ENCODE measurements at regions not wholly inside any gene's neighbourhood (a gene's known extent, or its start where the extent isn't known, plus 50 kb on each side); places are given as distances from the start of the nearest gene placed in this dataset.

DNA sequence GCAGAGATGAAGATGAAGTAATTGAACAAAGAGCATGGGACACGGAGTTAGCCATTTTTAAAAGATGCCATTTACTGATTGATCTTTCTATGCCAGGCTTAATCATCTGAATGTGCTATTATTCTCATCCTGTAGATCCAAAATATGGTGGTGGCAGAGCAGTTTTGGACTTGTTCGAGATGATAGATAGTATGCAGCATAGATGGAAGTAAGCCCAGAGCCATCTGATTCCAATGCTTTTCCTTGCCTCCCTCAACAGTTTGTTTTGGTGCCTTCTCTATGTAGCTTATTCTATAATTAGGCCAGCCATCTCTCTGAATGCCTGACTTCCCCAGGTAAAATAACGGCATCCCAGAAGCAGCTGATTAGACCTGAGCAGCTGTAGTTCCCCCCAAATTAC, 152.6 kb upstream of the CLNK start (continued):
- TF ChIP-seq, protein P1, sequence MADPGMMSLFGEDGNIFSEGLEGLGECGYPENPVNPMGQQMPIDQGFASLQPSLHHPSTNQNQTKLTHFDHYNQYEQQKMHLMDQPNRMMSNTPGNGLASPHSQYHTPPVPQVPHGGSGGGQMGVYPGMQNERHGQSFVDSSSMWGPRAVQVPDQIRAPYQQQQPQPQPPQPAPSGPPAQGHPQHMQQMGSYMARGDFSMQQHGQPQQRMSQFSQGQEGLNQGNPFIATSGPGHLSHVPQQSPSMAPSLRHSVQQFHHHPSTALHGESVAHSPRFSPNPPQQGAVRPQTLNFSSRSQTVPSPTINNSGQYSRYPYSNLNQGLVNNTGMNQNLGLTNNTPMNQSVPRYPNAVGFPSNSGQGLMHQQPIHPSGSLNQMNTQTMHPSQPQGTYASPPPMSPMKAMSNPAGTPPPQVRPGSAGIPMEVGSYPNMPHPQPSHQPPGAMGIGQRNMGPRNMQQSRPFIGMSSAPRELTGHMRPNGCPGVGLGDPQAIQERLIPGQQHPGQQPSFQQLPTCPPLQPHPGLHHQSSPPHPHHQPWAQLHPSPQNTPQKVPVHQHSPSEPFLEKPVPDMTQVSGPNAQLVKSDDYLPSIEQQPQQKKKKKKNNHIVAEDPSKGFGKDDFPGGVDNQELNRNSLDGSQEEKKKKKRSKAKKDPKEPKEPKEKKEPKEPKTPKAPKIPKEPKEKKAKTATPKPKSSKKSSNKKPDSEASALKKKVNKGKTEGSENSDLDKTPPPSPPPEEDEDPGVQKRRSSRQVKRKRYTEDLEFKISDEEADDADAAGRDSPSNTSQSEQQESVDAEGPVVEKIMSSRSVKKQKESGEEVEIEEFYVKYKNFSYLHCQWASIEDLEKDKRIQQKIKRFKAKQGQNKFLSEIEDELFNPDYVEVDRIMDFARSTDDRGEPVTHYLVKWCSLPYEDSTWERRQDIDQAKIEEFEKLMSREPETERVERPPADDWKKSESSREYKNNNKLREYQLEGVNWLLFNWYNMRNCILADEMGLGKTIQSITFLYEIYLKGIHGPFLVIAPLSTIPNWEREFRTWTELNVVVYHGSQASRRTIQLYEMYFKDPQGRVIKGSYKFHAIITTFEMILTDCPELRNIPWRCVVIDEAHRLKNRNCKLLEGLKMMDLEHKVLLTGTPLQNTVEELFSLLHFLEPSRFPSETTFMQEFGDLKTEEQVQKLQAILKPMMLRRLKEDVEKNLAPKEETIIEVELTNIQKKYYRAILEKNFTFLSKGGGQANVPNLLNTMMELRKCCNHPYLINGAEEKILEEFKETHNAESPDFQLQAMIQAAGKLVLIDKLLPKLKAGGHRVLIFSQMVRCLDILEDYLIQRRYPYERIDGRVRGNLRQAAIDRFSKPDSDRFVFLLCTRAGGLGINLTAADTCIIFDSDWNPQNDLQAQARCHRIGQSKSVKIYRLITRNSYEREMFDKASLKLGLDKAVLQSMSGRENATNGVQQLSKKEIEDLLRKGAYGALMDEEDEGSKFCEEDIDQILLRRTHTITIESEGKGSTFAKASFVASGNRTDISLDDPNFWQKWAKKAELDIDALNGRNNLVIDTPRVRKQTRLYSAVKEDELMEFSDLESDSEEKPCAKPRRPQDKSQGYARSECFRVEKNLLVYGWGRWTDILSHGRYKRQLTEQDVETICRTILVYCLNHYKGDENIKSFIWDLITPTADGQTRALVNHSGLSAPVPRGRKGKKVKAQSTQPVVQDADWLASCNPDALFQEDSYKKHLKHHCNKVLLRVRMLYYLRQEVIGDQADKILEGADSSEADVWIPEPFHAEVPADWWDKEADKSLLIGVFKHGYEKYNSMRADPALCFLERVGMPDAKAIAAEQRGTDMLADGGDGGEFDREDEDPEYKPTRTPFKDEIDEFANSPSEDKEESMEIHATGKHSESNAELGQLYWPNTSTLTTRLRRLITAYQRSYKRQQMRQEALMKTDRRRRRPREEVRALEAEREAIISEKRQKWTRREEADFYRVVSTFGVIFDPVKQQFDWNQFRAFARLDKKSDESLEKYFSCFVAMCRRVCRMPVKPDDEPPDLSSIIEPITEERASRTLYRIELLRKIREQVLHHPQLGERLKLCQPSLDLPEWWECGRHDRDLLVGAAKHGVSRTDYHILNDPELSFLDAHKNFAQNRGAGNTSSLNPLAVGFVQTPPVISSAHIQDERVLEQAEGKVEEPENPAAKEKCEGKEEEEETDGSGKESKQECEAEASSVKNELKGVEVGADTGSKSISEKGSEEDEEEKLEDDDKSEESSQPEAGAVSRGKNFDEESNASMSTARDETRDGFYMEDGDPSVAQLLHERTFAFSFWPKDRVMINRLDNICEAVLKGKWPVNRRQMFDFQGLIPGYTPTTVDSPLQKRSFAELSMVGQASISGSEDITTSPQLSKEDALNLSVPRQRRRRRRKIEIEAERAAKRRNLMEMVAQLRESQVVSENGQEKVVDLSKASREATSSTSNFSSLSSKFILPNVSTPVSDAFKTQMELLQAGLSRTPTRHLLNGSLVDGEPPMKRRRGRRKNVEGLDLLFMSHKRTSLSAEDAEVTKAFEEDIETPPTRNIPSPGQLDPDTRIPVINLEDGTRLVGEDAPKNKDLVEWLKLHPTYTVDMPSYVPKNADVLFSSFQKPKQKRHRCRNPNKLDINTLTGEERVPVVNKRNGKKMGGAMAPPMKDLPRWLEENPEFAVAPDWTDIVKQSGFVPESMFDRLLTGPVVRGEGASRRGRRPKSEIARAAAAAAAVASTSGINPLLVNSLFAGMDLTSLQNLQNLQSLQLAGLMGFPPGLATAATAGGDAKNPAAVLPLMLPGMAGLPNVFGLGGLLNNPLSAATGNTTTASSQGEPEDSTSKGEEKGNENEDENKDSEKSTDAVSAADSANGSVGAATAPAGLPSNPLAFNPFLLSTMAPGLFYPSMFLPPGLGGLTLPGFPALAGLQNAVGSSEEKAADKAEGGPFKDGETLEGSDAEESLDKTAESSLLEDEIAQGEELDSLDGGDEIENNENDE (IDR thresholded peaks at IDR 0.05; ENCODE audit: insufficient replicate concordance, low read length): no peak
- TF ChIP-seq ASH2L (IDR thresholded peaks at IDR 0.05; ENCODE audit: low read length): no peak
- TF ChIP-seq, protein P2, sequence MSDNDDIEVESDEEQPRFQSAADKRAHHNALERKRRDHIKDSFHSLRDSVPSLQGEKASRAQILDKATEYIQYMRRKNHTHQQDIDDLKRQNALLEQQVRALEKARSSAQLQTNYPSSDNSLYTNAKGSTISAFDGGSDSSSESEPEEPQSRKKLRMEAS (IDR thresholded peaks at IDR 0.05): no peak
- TF ChIP-seq BRCA1 (IDR thresholded peaks at IDR 0.05; ENCODE audit: low read depth, low read length): no peak
- no peak for TF ChIP-seq BACH1 (IDR thresholded peaks at IDR 0.05; ENCODE audit: low read length)
- TF ChIP-seq NANOG (IDR thresholded peaks at IDR 0.05; ENCODE audit: insufficient read depth, low read depth, low read length, poor library complexity, severe bottlenecking): no peak
- TF ChIP-seq GTF2F1 (IDR thresholded peaks at IDR 0.05; ENCODE audit: borderline replicate concordance, low read depth, low read length): no peak
- no peak for TF ChIP-seq SIX5 (IDR thresholded peaks at IDR 0.05; ENCODE audit: low read depth, low read length)
- TF ChIP-seq EP300 (IDR thresholded peaks at IDR 0.05; ENCODE audit: borderline replicate concordance in 1 of 2, low read depth in 2 of 2, low read length in 2 of 2): no peak
- no peak for TF ChIP-seq SRF (IDR thresholded peaks at IDR 0.05; ENCODE audit: low read depth, low read length)
- no peak for TF ChIP-seq CREB1 (IDR thresholded peaks at IDR 0.05)
- no peak for TF ChIP-seq KDM5A (IDR thresholded peaks at IDR 0.05; ENCODE audit: low read length)
- no peak for TF ChIP-seq CEBPB (IDR thresholded peaks at IDR 0.05; ENCODE audit: low read depth, low read length)

All from H1 (cell line).